Natural killer cell (primary cell): ENCODE measurements at regions not wholly inside any gene's neighbourhood (a gene's known extent, or its start where the extent isn't known, plus 50 kb on each side); places are given as distances from the start of the nearest gene placed in this dataset.

Source experiments
- ATAC-seq, 3 donors: fragments of 150-1000 bp in 2 of 3; fragments of 200-7000 bp in 1 of 3; cut with Tn5 transposase; 1 replicate in 1 of 3; 2 replicates in 2 of 3; pipeline ENCODE4 v1.10.0; 2021; ENCODE audit warnings: mild to moderate bottlenecking in 2 of 3, moderate library complexity in 2 of 3
- DNase-seq, 2 donors: peaks; one replicate each; pipeline versions ENCODE4 v3.0.0 to v3.0.0-alpha.2; 2013 to 2021; ENCODE audit warnings: mixed read lengths in 1 of 2
- H3K27ac ChIP-seq: one replicate; pipeline ENCODE4 v1.5.1; 2013; ENCODE audit warnings: mild to moderate bottlenecking, low read length
- H3K27me3 ChIP-seq: one replicate; pipeline ENCODE4 v1.6.1; 2013; ENCODE audit warnings: low read length; ENCODE audit not compliant: control insufficient read depth, insufficient read depth
- H3K36me3 ChIP-seq: one replicate; pipeline ENCODE4 v1.6.1; 2013; ENCODE audit warnings: low read length; ENCODE audit not compliant: control insufficient read depth, insufficient read depth
- H3K4me1 ChIP-seq: one replicate; pipeline ENCODE4 v1.6.1; 2013; ENCODE audit warnings: low read length; ENCODE audit not compliant: control insufficient read depth, insufficient read depth
- H3K4me3 ChIP-seq: one replicate; pipeline ENCODE4 v1.5.1; 2013; ENCODE audit warnings: low read length
- H3K9me3 ChIP-seq: one replicate; pipeline ENCODE4 v1.6.1; 2013; ENCODE audit warnings: low read length; ENCODE audit not compliant: control insufficient read depth, insufficient read depth
- H3K27ac Mint-ChIP-seq, 2 donors: one replicate each; pipeline ENCODE4 v1.8.0; 2022; ENCODE audit warnings: mild to moderate bottlenecking in 2 of 2, mixed read lengths in 2 of 2, moderate library complexity in 1 of 2
- H3K27me3 Mint-ChIP-seq, 2 donors: one replicate each; pipeline ENCODE4 v1.8.0; 2022; ENCODE audit warnings: low read depth in 2 of 2, mixed read lengths in 2 of 2
- H3K36me3 Mint-ChIP-seq: one replicate; pipeline ENCODE4 v1.8.0; 2022; ENCODE audit warnings: mixed read lengths
- H3K4me1 Mint-ChIP-seq, 2 donors: one replicate each; pipeline ENCODE4 v1.8.0; 2022; ENCODE audit warnings: mixed read lengths in 2 of 2
- H3K4me3 Mint-ChIP-seq: one replicate; pipeline ENCODE4 v1.8.0; 2022; ENCODE audit warnings: mild to moderate bottlenecking, moderate library complexity, mixed read lengths
- H3K9me3 Mint-ChIP-seq, 2 donors: one replicate each; pipeline ENCODE4 v1.8.0; 2022; ENCODE audit warnings: mixed read lengths in 2 of 2
- CTCF ChIP-seq: fragments of 200-600 bp; IDR thresholded peaks from one replicate; pipeline ENCODE4 v1.8.0; 2022; ENCODE audit warnings: antibody characterized with exemption
- WGBS: methylation state at CpG from one replicate; pipeline ENCODE4 v1.1.7; 2013; ENCODE audit warnings: missing lambda C conversion rate; ENCODE audit not compliant: insufficient coverage; 5-methylcytosine and 5-hydroxymethylcytosine counted together
- intact Hi-C: fragments of 100-400 bp; cut with micrococcal nuclease; formaldehyde crosslinking; loops from one replicate; pipeline ENCODE4 v1.14.2; 2022

GRCh38 chr2:200168641-200169555 lies 137.6 kb upstream of the SPATS2L start:
- Histone ChIP-seq H3K36me3 (no peaks in the 10 kb centered on the region), H3K9me3 (no peaks in the 10 kb centered on the region), H3K27ac (no peak overlapping the region), H3K4me3 (no peak overlapping the region), H3K27me3 (no peaks in the 10 kb centered on the region), H3K4me1 (no peaks in the 10 kb centered on the region)
- H3K27me3 Mint-ChIP-seq, result peaks cover 6 to 18% of the 10 kb centered on the region in 2 donors
- WGBS, result 89% methylated on average over 11 of the region's 12 CpGs
- H3K4me1 Mint-ChIP-seq, result no peaks in the 10 kb centered on the region
- no peak overlapping the region for H3K27ac Mint-ChIP-seq
- no peaks in the 10 kb centered on the region for H3K9me3 Mint-ChIP-seq
- no peak overlapping the region for H3K4me3 Mint-ChIP-seq
- ATAC-seq (no peak), DNase-seq (no peak)
- intact Hi-C loops, result no loop called here
- no peaks in the 10 kb centered on the region for H3K36me3 Mint-ChIP-seq
- no peak for TF ChIP-seq CTCF

GRCh38 chr2:200170221-200170620 lies 136.3 kb upstream of the SPATS2L start:
- Mint-ChIP-seq H3K27me3 (peaks cover 6 to 18% of the 10 kb centered on the region in 2 donors), H3K4me3 (no peak overlapping the region), H3K27ac (no peak overlapping the region), H3K9me3 (no peaks in the 10 kb centered on the region), H3K4me1 (no peaks in the 10 kb centered on the region), H3K36me3 (no peaks in the 10 kb centered on the region)
- Histone ChIP-seq H3K27ac (no peak overlapping the region), H3K36me3 (no peaks in the 10 kb centered on the region), H3K4me1 (no peaks in the 10 kb centered on the region), H3K4me3 (no peak overlapping the region), H3K27me3 (no peaks in the 10 kb centered on the region), H3K9me3 (no peaks in the 10 kb centered on the region)
- no peak for ATAC-seq
- no peak for DNase-seq
- intact Hi-C loops, result no loop called here
- no peak for TF ChIP-seq CTCF
- WGBS, result 95% methylated on average over 2 of the region's 2 CpGs

GRCh38 chr2:200171731-200172482 lies 134.6 kb upstream of the SPATS2L start:
- ATAC-seq (peak in 1 of 3 donors; percentile 19), DNase-seq (no peak)
- peaks cover 6 to 11% of the 10 kb centered on the region in 2 donors for H3K27me3 Mint-ChIP-seq
- no peak overlapping the region for H3K4me3 Mint-ChIP-seq
- Histone ChIP-seq H3K4me1 (no peaks in the 10 kb centered on the region), H3K27ac (no peak overlapping the region), H3K9me3 (no peaks in the 10 kb centered on the region), H3K27me3 (no peaks in the 10 kb centered on the region), H3K4me3 (no peak overlapping the region), H3K36me3 (no peaks in the 10 kb centered on the region)
- H3K9me3 Mint-ChIP-seq, result no peaks in the 10 kb centered on the region
- no peak for TF ChIP-seq CTCF
- no peaks in the 10 kb centered on the region for H3K4me1 Mint-ChIP-seq
- intact Hi-C loops, result no loop called here
- no peak overlapping the region for H3K27ac Mint-ChIP-seq
- WGBS, result 90% methylated on average over 3 of the region's 4 CpGs
- no peaks in the 10 kb centered on the region for H3K36me3 Mint-ChIP-seq
